ENCODE measurements at regions not wholly inside any gene's neighbourhood (a gene's known extent, or its start where the extent isn't known, plus 50 kb on each side); places are given as distances from the start of the nearest gene placed in this dataset.

GRCh38 chr5:155282503-155283107 is 269.1 kb downstream of the KIF4B start:
- H3K4me3 ChIP-seq (ENCODE audit: low read depth, low read length): no peak overlapping the region
- no peak for DNase-seq (ENCODE audit: low read depth)
- in situ Hi-C loops (cut with HindIII; ENCODE audit: low sequenced_read_pairs): no loop called here
- TF ChIP-seq CTCF (IDR thresholded peaks at IDR 0.05; ENCODE audit: low read depth, low read length, missing control alignments): no peak

- DNase-seq (ENCODE audit: low read depth): no peak
- in situ Hi-C loops (cut with HindIII; ENCODE audit: low sequenced_read_pairs): no loop called here
- no peak overlapping the region for H3K4me3 ChIP-seq (ENCODE audit: low read depth, low read length)
- no peak for TF ChIP-seq CTCF (IDR thresholded peaks at IDR 0.05; ENCODE audit: low read depth, low read length, missing control alignments)
Measured at GRCh38 chr5:155285706-155286105, 272.2 kb downstream of the KIF4B start.

- no peak for DNase-seq (ENCODE audit: low read depth)
- no peak for TF ChIP-seq CTCF (IDR thresholded peaks at IDR 0.05; ENCODE audit: low read depth, low read length, missing control alignments)
- in situ Hi-C loops (cut with HindIII; ENCODE audit: low sequenced_read_pairs): no loop called here
- H3K4me3 ChIP-seq (ENCODE audit: low read depth, low read length): no peak overlapping the region
Measured at GRCh38 chr5:155290937-155291336, 277.4 kb downstream of the KIF4B start.

- no peak overlapping the region for H3K4me3 ChIP-seq (ENCODE audit: low read depth, low read length)
- in situ Hi-C loops (cut with HindIII; ENCODE audit: low sequenced_read_pairs): no loop called here
- DNase-seq (ENCODE audit: low read depth): no peak
- no peak for TF ChIP-seq CTCF (IDR thresholded peaks at IDR 0.05; ENCODE audit: low read depth, low read length, missing control alignments)
Measured at GRCh38 chr5:155293605-155294178, 280.1 kb downstream of the KIF4B start.

GRCh38 chr5:155295111-155295510 is 281.6 kb downstream of the KIF4B start:
- in situ Hi-C loops (cut with HindIII; ENCODE audit: low sequenced_read_pairs): no loop called here
- DNase-seq (ENCODE audit: low read depth): no peak
- no peak for TF ChIP-seq CTCF (IDR thresholded peaks at IDR 0.05; ENCODE audit: low read depth, low read length, missing control alignments)
- no peak overlapping the region for H3K4me3 ChIP-seq (ENCODE audit: low read depth, low read length)

- H3K4me3 ChIP-seq (ENCODE audit: low read depth, low read length): no peak overlapping the region
- DNase-seq (ENCODE audit: low read depth): no peak
- no peak for TF ChIP-seq CTCF (IDR thresholded peaks at IDR 0.05; ENCODE audit: low read depth, low read length, missing control alignments)
- in situ Hi-C loops (cut with HindIII; ENCODE audit: low sequenced_read_pairs): no loop called here
Measured at GRCh38 chr5:155299386-155300005, 285.9 kb downstream of the KIF4B start.
